Activated effector memory CD4-positive, alpha-beta T cell treated with anti-CD3 and anti-CD28 coated beads, Interleukin-2, amount 50 U/mL, for 16 hours (primary cell): ENCODE measurements at regions not wholly inside any gene's neighbourhood (a gene's known extent, or its start where the extent isn't known, plus 50 kb on each side); places are given as distances from the start of the nearest gene placed in this dataset.
"Not testable (repeated sequence)": the region's sequence is repeated elsewhere in the genome, so short reads cannot be mapped to it uniquely, and the experiment has no call there.

Experiments used
- DNase-seq: peaks from one replicate; pipeline ENCODE4 v3.0.0-alpha.2; 2020

DNA sequence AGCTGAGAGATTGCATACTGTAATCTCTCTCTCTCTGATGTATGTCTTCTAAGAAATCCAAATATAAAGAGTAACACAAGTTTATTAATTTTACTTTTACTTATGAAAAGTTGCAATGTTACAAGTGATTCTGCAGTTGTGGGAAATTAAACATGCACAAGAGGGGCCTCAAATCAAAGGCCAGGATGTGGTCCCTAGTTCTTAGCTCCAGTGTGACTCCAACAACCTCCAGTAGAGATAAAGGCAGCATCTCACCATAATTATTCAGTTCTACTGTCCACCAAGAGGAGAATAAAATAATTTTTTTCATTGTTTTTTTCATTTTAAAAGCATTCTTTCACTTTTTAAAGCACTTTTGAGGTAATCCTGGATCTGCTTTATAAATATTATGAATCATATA lies 223.3 kb downstream of the RAP2B start:
- no peak for DNase-seq

DNA sequence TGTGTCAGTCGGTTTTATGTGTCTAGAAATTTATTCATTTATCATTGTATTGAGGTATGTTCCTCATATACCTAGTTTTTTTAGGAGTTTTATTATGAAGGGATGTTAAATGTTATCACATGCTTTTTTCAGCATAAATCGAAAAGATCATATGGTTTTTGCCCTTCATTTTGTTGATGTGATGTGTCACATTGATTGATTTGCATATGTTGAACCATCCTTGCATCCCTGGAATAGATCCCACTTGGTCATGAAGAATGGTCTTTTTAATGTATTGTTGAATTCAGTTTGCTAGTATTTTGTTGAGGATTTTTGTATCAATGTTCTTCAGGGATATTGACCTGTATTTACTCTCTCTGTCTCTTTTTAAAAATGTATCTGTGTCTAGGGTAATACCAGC lies 230.3 kb downstream of the RAP2B start:
- DNase-seq: no peak

DNA sequence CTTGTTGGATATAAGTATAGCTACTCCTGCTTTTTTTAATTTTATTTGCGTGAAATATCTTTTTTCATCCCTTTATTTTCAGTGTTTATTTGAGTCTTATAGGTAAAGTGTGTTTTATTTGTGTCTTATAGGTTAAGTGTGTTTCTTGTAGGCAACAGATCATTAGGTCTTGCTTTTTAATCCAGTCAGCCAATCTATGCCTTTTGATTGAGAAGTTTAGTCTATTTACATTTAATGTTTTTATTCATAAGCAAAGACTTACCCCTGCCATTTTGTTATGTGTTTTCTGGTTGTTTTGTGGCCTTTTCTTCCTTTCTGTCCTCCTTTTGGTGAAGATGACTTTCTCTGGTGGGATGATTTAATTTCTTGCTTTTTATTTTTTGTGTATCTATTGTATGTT lies 232.0 kb downstream of the RAP2B start:
- no peak for DNase-seq

DNA sequence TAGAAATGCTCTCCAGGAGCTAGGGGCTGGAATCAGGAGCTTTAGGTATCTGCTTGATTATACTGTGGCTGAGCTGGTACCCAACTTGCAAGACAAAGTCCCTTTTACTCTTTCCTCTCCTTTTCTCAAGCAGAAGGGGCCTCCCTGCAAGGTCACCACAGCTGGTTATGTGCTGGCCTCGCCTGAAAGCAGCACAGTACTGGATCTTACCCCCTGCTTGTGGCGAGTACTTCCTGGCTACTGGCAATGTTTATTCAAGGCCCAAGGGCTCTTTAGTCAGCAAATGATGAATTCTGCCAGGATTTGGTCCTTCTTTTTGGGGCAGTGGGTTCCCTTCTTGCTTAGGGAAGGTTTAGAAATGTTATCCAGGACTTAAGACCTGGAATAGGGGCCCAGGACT lies 234.6 kb downstream of the RAP2B start:
- no peak for DNase-seq

DNA sequence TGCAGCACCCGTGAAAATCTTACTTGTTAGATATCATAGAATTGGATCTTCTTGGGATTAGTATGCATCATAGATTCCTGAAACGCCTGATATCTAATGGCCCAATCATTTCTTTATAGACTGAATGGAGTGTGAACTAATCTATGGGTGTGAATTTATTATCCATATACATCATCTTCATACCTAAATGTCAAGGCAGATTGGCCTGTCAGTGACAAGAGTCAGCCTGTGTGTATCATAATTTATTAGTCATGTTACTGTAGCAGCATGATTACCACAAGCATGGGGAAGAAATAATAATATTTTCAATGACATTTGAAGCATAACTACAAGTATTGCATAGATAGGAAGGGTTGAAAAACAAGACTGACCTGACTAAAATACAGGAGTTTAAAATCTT lies 235.8 kb downstream of the RAP2B start:
- DNase-seq: no peak

DNA sequence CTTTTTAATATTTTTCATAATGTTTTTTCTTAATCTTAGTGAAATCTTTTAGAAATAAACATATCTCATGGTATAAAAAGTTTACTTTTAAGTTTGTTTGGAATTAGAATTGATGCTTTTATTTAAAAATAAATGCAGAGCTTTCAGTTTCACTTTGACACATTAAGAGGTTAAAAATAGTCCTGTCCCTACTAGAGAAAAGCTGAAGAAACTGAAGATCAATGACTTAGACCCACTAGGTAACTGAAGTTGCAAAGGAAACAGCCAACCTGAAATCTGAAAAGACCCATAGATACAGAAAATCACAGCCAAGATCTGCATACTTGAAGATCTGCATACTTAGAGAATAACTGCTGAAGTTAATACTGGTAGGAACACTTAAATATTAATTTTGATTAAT lies 237.6 kb downstream of the RAP2B start:
- DNase-seq: no peak

DNA sequence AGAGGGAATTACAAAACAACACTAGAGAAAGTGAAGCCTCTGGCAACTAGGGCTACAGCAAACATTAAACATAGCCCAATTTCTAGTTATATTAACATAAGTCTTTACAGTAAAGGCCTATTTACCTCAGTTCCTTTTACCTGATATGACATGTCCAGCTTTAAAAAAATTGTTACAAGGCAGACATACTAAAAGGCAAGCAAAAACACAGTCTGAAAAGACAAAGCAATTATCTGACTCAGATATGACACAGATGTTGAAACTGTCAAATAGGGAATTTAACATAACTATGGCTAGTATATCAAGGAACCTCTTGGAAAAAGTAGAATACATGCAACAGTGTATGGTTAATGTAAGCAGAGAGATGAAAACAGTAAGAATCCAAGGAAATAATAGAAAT lies 238.6 kb downstream of the RAP2B start:
- no peak for DNase-seq

DNA sequence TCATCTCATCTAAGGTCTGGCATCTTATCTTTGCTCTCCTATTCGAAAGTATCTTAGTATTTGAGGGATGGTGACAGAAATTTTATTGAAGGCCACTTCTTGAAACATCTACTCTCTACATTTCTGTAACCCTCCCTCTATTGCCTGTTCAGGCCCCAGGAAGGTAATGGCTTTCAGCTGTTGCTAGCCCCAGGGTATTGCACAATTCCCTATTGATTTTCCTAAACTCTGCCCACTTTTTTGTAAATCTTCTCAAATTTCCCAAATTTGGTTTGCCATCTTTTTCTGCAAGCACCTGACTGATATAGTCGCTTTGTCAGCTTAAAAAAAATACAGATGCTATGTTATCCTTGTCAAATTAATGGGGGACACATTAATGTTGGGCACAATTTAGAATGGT lies 242.1 kb downstream of the RAP2B start:
- DNase-seq: no peak

DNA sequence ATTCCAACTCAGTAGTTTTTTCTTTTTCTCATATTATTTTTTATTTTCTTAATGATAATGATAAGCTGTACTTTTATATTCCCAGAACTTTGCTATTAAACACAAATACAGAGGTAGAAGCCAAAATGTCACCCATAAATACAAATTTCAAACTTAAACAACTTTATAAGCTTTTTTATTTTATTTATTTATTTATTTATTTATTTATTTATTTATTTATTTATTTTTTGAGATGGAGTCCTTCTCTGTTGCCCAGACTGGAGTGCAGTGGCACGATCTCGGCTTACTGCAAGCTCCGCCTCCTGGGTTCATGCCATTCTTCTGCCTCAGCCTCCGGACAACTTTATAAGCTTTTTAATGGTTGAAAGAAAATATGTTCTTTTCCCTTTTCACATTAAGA lies 243.3 kb downstream of the RAP2B start:
- DNase-seq: not testable (repeated sequence)

DNA sequence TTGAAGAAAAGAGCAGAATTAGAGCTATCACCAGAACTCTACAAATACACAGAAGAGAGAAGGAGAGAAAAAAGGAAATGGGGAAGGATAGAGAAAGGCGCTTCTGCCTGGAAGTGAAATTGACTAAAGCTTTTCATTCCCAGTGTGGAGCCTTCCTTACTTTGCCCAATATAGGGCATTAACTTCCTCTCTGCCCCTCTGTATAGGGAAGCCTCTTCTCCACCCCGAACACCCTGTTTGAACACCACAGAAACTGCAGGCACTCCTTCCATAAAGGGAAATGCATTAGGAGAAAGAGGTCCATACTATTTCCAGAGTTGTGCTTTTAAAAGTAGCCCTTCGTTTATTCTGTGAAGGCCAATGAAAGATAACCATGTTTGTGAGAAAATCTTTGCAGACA lies 248.5 kb downstream of the RAP2B start:
- DNase-seq: no peak

DNA sequence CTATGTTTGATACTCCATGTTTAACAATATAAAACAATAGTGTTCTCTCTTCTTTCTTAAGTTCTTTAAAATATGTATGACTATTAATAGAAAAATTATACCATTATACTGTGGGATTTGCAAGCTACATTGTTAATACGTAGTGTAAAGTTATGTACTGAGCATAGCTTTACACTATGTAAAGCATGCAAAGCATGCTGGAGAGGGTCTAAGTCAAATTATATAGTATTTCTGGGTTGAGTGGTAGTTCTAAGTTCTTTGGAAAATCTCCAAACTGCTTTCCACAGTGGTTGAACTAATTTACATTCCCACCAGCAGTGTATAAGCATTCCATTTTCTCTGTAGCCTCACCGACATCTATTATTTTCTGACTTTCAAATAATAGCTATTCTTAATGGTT lies 253.0 kb downstream of the RAP2B start:
- DNase-seq: no peak

DNA sequence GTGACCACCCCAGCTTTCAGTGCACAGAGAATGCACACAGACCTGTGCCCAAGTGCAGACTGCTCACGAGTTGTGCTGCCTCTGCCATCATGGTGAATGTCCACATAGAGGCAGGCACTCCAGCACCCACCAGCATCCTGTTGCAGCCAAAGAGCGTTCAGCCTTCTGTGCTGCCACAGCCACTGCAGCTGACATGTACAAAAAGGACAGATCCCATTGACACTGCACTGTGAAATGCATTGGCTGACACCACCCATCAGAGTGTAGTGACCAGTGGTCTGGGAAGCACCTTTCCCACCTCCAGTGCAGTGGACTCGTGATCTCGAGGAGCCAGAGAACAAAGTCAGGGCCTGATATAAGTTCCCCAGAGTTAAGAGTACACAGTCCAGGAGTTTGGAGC lies 260.3 kb downstream of the RAP2B start:
- no peak for DNase-seq

DNA sequence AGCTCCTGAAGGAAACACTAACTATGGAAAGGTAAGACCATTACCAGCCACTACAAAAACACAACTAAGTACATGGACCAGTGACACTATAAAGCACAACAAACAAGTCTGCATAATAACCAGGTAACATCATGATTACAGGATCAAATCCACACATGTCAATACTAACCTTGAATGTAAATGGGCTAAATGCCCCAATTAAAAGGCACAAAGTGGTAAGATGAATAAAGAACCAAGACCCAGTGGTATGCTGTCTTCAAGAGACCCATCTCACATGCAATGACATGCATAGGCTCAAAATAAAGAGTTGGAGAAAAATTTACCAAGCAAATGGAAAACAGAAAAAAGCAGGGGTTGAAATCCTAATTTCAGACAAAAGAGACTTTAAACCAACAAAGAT lies 261.8 kb downstream of the RAP2B start:
- DNase-seq: not testable (repeated sequence)

DNA sequence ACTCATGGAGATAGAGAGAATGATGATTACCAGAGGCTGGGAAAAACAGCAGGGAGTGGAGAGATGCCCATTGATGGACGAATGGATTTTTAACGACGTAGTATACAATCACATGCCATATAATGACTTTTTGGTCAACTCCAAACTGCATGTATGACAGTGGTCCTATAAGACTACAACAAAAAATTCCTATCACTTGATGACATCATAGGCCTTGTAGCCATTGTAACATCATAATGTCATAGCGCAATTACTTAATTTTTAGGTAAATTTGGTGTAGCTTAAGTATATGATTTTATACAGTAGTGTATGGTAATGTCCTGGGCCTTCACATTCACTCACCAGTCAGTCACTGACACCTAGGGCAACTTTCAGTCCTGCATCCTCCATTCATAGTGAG lies 264.3 kb downstream of the RAP2B start:
- no peak for DNase-seq

DNA sequence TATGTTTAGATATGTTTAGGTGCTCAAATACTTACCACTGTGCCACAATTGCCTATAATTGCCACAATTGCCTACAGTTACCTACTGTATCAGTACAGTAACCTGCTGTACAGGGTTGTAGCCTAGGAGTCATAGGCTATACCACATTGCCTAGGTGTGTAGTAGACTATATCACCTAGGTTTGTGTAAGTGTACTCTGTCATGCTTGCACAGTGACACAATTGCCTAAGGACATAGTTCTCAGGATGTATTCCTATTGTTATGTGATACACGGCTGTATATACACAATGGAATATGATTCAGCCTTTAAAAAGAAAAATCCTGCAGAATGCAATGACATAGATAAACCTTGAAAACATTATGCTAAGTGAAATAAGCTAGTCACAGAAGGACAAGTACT lies 264.8 kb downstream of the RAP2B start:
- DNase-seq: no peak

DNA sequence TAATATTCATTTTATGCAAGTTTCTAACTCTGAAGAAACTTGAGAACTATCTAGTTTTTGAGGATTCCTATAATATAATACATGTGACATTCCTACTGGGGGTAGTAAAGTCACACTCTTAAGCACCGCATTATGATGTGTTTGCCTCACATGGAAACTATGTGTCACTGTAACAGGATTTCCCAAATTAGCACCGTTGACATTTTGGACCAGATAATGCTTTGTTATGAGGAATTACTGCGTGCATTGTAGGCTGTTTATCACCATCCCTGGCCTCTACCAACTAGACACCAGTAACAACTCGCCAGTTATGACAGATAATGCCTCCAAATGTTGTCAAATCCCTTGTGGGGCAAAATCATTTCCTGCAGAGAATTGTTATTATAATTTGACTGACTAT lies 267.8 kb downstream of the RAP2B start:
- no peak for DNase-seq

DNA sequence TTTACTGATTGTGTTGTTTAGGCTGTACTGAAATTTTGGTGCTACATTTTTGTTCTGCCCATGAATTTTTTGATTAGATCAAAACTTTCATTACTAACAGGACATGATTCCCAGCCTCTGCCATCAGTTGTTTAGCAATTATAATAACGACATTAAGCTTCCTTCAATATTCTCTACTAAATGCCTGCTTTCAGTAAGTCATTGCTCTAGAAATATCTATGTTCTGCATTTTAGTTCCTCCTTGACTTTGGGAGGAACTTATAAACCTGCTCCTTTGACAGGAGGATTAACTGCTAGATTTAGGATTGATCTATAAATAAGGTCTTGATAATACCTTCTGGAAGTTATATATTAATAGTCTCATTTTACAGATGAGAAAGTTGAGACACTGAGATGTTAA lies 269.1 kb downstream of the RAP2B start:
- no peak for DNase-seq

DNA sequence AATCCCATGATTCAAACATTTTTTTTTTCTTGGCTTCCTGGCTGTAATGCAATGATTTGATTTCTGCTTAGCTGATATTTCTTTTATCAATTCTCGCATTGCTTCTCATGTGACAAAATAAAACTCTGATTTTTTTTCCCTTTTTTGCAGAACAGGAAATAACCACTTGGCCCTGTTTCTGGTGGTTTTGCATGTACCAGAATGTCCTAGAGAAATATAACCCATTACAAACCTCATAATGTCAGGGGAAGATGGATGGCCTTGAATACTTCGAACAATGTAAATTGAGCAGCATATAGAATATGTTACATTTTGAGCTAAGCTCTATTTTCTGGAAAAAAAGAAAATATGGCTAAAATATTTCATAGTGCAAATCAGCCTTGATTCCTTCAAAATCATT lies 275.6 kb downstream of the RAP2B start:
- DNase-seq: no peak

DNA sequence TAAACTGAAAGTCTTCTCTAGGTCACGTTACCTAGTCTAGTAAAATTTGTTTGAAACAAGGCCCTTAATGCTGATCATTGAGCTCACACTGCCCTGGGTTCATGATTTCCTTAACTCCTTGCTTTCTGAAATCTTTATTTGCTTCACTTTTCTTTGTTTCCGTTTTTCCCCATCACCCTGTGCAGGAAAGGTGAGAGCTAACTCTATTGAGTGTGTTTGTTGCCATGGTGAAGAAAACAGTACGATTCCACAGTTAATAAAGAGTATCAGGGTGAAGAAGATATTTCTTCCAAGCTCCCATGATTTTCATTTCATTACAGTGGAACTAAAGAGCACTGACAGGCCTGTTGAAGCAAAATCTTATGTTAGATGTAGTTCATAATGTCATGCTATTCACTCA lies 276.2 kb downstream of the RAP2B start:
- DNase-seq: no peak

DNA sequence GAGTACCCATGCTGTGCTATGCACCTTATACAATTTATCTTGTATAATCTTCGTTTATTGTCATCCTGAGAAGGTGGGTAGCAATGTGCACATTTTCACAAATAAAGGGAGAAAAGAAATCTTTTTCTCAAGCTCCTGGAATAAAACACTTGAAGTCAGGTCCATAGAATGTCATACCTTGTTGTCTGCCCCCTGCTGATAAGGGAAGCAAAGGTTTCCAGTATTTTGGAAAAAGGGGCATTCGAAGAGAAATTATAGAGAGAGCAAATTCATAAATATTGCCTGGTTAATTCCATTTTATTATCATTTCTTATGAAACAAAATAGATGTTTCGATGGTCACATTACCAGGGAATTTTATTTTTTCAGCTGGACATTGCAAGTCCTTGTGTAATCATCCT lies 277.8 kb downstream of the RAP2B start:
- no peak for DNase-seq

DNA sequence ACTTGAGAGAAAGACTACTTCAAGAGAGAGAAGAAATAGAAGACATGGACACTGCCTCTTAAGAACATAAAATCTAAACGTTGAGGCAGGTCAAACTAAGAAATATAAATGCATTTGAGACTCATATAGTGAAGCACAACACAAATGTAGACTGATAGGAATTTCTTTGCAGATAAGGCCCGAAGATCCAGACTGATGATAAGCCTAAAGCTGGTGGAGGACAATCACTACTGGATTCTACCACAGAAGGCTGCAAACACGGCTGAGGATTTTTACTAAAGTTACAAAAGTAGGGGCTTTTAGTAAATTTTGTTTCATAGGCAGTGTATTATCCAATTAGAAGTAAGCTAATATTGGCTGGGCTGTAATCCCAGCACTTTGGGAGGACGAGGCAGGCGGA lies 278.3 kb downstream of the RAP2B start:
- no peak for DNase-seq

DNA sequence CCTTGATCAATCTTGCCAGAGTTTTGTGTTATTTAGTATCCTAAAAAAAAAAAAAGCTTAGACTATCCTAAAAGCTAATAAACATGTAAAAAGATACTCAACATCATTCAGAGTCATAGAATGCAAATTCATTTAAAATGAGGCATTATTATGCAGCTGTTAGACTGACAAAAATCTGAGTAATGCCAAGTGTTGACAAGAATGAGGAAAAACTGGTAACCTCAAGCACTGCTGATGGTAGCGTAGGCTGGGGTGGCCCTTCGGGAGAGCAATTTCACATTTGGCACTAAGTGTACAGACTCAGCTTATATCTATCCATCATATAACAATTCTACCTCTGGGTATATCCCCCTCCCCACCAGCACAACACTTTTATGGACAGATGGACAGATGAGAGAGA lies 280.4 kb downstream of the RAP2B start:
- DNase-seq: no peak

DNA sequence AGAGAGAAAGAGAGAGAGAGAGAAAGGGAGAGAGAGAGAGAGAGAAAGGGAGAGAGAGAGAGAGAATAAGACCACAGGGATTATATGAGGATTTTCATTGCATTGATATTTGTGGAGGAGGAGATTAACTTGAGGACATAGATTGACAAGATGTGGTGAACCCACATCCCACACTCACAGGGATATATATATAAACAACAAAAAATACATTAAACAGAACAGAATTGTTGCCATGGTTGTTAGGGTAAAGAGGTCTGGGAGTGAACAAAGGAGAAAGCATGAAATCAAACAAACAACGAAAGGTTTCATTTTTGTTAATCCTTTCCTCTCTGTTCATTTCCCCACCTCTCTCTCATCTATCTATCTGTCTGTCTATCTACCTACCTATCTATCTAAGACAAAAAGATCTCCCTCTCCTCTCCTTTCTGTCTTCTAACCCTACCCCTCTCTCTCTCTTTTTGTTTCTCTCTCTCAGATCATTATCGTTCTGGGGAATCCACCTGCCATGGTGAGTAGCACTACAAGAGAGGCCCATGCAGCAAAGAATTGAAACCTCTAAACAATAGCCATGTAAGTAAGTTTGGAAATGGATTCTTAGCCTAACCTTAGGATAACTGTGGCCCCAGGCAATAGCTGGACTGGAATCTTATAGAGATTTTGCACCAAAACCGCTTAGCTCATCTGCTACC lies 280.9 kb downstream of the RAP2B start:
- no peak for DNase-seq

DNA sequence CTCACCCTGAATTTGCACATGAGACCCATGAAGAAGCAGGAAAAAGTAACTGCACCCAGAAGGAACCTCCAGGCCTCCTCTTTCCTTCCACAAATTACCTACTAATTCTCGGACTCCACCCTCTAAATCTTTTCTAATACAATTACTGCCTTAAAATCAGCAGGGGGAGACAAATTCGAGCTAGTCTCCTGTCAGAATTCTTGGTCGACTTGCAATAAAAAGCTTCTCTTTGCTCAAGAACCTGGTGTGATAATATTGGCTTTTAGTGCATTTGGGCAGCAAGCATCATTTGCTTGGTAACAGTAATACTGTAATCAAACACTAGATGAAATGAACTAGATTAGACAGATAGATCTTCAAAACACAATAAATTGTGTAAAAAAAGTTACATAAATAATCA lies 281.9 kb downstream of the RAP2B start:
- no peak for DNase-seq

DNA sequence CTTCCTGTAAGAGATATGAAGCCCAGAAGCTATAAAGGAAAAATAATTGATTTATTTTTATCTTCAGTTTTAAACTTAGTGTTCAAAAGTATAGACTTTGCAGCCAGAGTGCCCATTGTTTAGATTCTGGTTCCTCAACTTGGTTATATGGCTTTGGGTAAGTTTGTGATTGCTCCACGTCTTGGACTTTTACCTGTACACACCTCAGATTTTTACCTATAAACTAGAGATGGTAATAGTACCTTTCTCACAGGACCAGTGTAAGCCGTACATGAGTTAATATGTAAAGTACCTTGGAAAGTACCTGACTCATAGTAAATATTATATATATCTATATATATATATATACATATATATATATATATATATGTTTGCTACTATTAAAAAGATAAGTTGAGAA lies 283.8 kb downstream of the RAP2B start:
- no peak for DNase-seq
